Heart left ventricle (tissue), 16 donors: ENCODE measurements at regions not wholly inside any gene's neighbourhood (a gene's known extent, or its start where the extent isn't known, plus 50 kb on each side); places are given as distances from the start of the nearest gene placed in this dataset.

Source experiments
- ATAC-seq, 4 donors: fragments of 200-7000 bp; cut with Tn5 transposase; one replicate each; pipeline ENCODE4 v1.9.1; 2020 to 2022; ENCODE audit warnings: moderate library complexity in 4 of 4, mild to moderate bottlenecking in 3 of 4, moderate number of reproducible peaks in 1 of 4
- DNase-seq, 5 donors: peaks; one replicate each; pipeline ENCODE4 v3.0.0-alpha.2; 2020
- H3K27ac ChIP-seq, 12 donors: fragments of 200-600 bp; sonication (generic) in 4 of 12; one replicate each; pipeline versions ENCODE4 v1.5.0 to v1.8.0; 2016 to 2022; ENCODE audit warnings: mild to moderate bottlenecking in 2 of 12
- H3K27me3 ChIP-seq, 9 donors: fragments of 200-600 bp; sonication (generic) in 2 of 9; one replicate each; pipeline versions ENCODE4 v1.5.1 to v1.8.0; 2016 to 2022; ENCODE audit warnings: mild to moderate bottlenecking in 3 of 9
- H3K36me3 ChIP-seq, 9 donors: fragments of 200-600 bp; sonication (generic) in 2 of 9; one replicate each; pipeline versions ENCODE4 v1.5.0 to v1.8.0; 2018 to 2022; ENCODE audit warnings: mild to moderate bottlenecking in 2 of 9
- H3K4me1 ChIP-seq, 12 donors: fragments of 200-600 bp; sonication (generic) in 4 of 12; one replicate each; pipeline versions ENCODE4 v1.5.0 to v1.8.0; 2016 to 2022; ENCODE audit warnings: mild to moderate bottlenecking in 3 of 12
- H3K4me3 ChIP-seq, 12 donors: fragments of 200-600 bp; sonication (generic) in 4 of 12; one replicate each; pipeline versions ENCODE4 v1.5.0 to v1.8.0; 2017 to 2022; ENCODE audit warnings: mild to moderate bottlenecking in 9 of 12, moderate library complexity in 4 of 12
- H3K9me3 ChIP-seq, 12 donors: fragments of 200-600 bp; sonication (generic) in 4 of 12; one replicate each; pipeline versions ENCODE4 v1.5.0 to v1.8.0; 2016 to 2022; ENCODE audit warnings: mild to moderate bottlenecking in 1 of 12
- CTCF ChIP-seq, 12 donors: fragments of 200-600 bp; sonication (generic) in 4 of 12; IDR thresholded peaks; one replicate each; pipeline versions ENCODE4 v1.5.0 to v1.8.0; 2018 to 2022; ENCODE audit warnings: antibody characterized with exemption in 12 of 12, mild to moderate bottlenecking in 5 of 12
- POLR2A ChIP-seq, 2 donors: fragments of 450-650 bp; IDR thresholded peaks; one replicate each; pipeline ENCODE4 v1.6.1; 2017; ENCODE audit warnings: antibody characterized with exemption in 2 of 2, mild to moderate bottlenecking in 2 of 2, moderate library complexity in 2 of 2
- WGBS, 4 donors: extraction: QIAGEN DNeasy Blood & Tissue Kit in 2 of 4; methylation state at CpG; one replicate each; pipeline versions ENCODE4 v1.1.5 to v1.1.7; 2013 to 2018; 5-methylcytosine and 5-hydroxymethylcytosine counted together
- intact Hi-C, 10 donors: fragments of 100-400 bp; cut with DNase I; formaldehyde crosslinking; loops; one replicate each; pipeline versions ENCODE4 v1.11.1 to v1.14.2; 2022
- donor health status: ischemic (EF 13 %, LVEDD 7.1; RV severe dilation, severe dysfunction).
- donor health status: healthy with polysubstance abuse.
- donor health status: DM: no; HTN: yes; CAD: no.
- donor health status: DM: no; HTN: no; CAD: no.
- donor health status: ischemic (EF 25% LVEDD 6.9; RV normal size, moderate dysfunction).
- donor health status: ischemic (EF 25% LVEDD 5.7; RV mildly dilated, moderate dysfunction).
- donor health status: healthy.
- donor health status: DM: yes; HTN: yes; CAD: no.
- donor health status: ischemic (EF 35%, LVEDD 5.7; RV mildly dilated, moderate dysfunction).
- donor health status: nonischemic (EF 11% LVEDD 7.7; RV severe dilation, severe dysfunction).
- donor health status: DM: yes; HTN: yes; CAD: no.
- donor health status: PGD.
- donor health status: ischemic (EF 29% LVEDD 5.4; RV normal size, mild dysfunction).
- donor health status: nonischemic (EF 23%, LVEDD 6.1; RV moderate dilation, normal function).

GRCh38 chr22:42194104-42194851 lies 63.7 kb upstream of the CYP2D6 start:
- ATAC-seq (no peak), DNase-seq (no peak)
- intact Hi-C loops: loop anchor here in 1 of 10 donors (10.0 kb wide), 1 partner anchor 71 kb away; no protein-coding TSS in a partner anchor
- Histone ChIP-seq H3K9me3 (no peaks in the 10 kb centered on the region), H3K36me3 (no peaks in the 10 kb centered on the region), H3K4me3 (no peak overlapping the region), H3K4me1 (peaks cover 0 to 13% (median 0%) of the 10 kb centered on the region in 12 donors), H3K27ac (no peak overlapping the region), H3K27me3 (no peaks in the 10 kb centered on the region)
- WGBS, 4 donors: 94 to 97% (median 96%) methylated on average over 10 of the region's 10 CpGs
- no peak for TF ChIP-seq CTCF (IDR thresholded peaks at IDR 0.05)
- TF ChIP-seq POLR2A (IDR thresholded peaks at IDR 0.05): no peak

- no peak overlapping the region for H3K4me3 ChIP-seq
- ATAC-seq: no peak
- H3K9me3 ChIP-seq: no peaks in the 10 kb centered on the region
- peaks cover 0 to 13% (median 0%) of the 10 kb centered on the region in 12 donors for H3K4me1 ChIP-seq
- intact Hi-C loops: loop anchor here in 1 of 10 donors (10.0 kb wide), 1 partner anchor 72 kb away; no protein-coding TSS in a partner anchor
- no peak overlapping the region for H3K27ac ChIP-seq
- WGBS, 4 donors: 40 to 56% (median 48%) methylated on average over 3 of the region's 3 CpGs
- no peaks in the 10 kb centered on the region for H3K27me3 ChIP-seq
- DNase-seq: no peak
- no peak for TF ChIP-seq CTCF (IDR thresholded peaks at IDR 0.05)
- no peak for TF ChIP-seq POLR2A (IDR thresholded peaks at IDR 0.05)
- H3K36me3 ChIP-seq: peaks cover 0 to 5% (median 0%) of the 10 kb centered on the region in 9 donors
These were observed 61.9 kb upstream of the CYP2D6 start for GRCh38 chr22:42192547-42192946.

GRCh38 chr22:42190274-42190673 lies 59.7 kb upstream of the CYP2D6 start:
- peaks cover 0 to 9% (median 0%) of the 10 kb centered on the region in 12 donors for H3K4me1 ChIP-seq
- TF ChIP-seq POLR2A (IDR thresholded peaks at IDR 0.05) (no peak), CTCF (IDR thresholded peaks at IDR 0.05) (no peak)
- 90 to 93% (median 92%) methylated on average over 1 of the region's 1 CpG for WGBS, 4 donors
- H3K36me3 ChIP-seq: peaks cover 0 to 5% (median 0%) of the 10 kb centered on the region in 9 donors
- H3K9me3 ChIP-seq: no peaks in the 10 kb centered on the region
- ATAC-seq (no peak), DNase-seq (no peak)
- no peak overlapping the region for H3K27ac ChIP-seq
- no peak overlapping the region for H3K4me3 ChIP-seq
- intact Hi-C loops: loop anchor here in 1 of 10 donors (10.0 kb wide), 1 partner anchor 75 kb away; no protein-coding TSS in a partner anchor
- H3K27me3 ChIP-seq: no peaks in the 10 kb centered on the region

GRCh38 chr22:42189761-42190160 lies 59.2 kb upstream of the CYP2D6 start:
- WGBS, 4 donors: 94 to 98% (median 96%) methylated on average over 4 of the region's 4 CpGs
- ATAC-seq (no peak), DNase-seq (no peak)
- H3K36me3 ChIP-seq: peaks cover 0 to 5% (median 0%) of the 10 kb centered on the region in 9 donors
- peaks cover 0 to 9% (median 0%) of the 10 kb centered on the region in 12 donors for H3K4me1 ChIP-seq
- no peak overlapping the region for H3K4me3 ChIP-seq
- H3K27ac ChIP-seq: no peak overlapping the region
- TF ChIP-seq CTCF (IDR thresholded peaks at IDR 0.05): no peak
- no peak for TF ChIP-seq POLR2A (IDR thresholded peaks at IDR 0.05)
- no peaks in the 10 kb centered on the region for H3K27me3 ChIP-seq
- H3K9me3 ChIP-seq: no peaks in the 10 kb centered on the region
- intact Hi-C loops: loop anchor here in 3 of 10 donors (10.0 kb wide), 1 partner anchor 75 kb away; no protein-coding TSS in a partner anchor
